Tibial nerve (tissue), 3 donors: ENCODE measurements at regions not wholly inside any gene's neighbourhood (a gene's known extent, or its start where the extent isn't known, plus 50 kb on each side); places are given as distances from the start of the nearest gene placed in this dataset.

ENCODE experiments used
- POLR2A ChIP-seq, 2 donors: fragments of 450-650 bp; IDR thresholded peaks; one replicate each; pipeline ENCODE4 v1.6.1; 2017; ENCODE audit warnings: antibody characterized with exemption in 2 of 2, mild to moderate bottlenecking in 2 of 2, moderate library complexity in 2 of 2
- TF ChIP-seq, protein P1 (sequence below), 5 experiments: fragments of 200-600 bp in 3 of 5; fragments of 450-650 bp in 2 of 5; sonication (generic) in 3 of 5; IDR thresholded peaks; one replicate each; pipeline ENCODE4 v1.5.1; 2016 to 2019; ENCODE audit warnings: antibody characterized with exemption in 5 of 5, mild to moderate bottlenecking in 3 of 5, moderate library complexity in 2 of 5

DNA sequence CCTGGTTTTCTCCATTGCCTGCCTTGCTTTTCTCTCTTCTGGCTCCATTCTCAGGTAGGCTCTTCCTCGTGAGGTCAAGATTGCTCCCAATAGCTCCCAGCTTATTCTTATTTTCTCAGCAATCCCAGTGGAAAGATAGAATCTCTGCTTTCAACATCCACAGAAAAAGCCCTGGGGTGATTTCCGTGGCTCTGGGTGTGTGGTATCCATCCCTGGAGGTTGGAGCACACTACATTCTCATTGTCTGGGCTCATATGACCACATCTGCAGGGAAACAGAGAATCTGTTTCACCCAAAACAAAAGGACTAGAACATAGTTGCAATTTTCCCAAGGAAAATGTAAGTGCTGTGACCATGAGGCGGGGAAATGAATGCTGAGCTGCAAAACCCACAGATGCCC lies 236.0 kb downstream of the TENT4A start:
- TF ChIP-seq POLR2A (IDR thresholded peaks at IDR 0.05): no peak
- TF ChIP-seq, protein P1, sequence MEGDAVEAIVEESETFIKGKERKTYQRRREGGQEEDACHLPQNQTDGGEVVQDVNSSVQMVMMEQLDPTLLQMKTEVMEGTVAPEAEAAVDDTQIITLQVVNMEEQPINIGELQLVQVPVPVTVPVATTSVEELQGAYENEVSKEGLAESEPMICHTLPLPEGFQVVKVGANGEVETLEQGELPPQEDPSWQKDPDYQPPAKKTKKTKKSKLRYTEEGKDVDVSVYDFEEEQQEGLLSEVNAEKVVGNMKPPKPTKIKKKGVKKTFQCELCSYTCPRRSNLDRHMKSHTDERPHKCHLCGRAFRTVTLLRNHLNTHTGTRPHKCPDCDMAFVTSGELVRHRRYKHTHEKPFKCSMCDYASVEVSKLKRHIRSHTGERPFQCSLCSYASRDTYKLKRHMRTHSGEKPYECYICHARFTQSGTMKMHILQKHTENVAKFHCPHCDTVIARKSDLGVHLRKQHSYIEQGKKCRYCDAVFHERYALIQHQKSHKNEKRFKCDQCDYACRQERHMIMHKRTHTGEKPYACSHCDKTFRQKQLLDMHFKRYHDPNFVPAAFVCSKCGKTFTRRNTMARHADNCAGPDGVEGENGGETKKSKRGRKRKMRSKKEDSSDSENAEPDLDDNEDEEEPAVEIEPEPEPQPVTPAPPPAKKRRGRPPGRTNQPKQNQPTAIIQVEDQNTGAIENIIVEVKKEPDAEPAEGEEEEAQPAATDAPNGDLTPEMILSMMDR (IDR thresholded peaks at IDR 0.05): no peak
